Aorta (tissue), 5 donors: ENCODE measurements at regions not wholly inside any gene's neighbourhood (a gene's known extent, or its start where the extent isn't known, plus 50 kb on each side); places are given as distances from the start of the nearest gene placed in this dataset.

ENCODE experiments used
- ATAC-seq: fragments of 200-7000 bp; cut with Tn5 transposase; one replicate; pipeline ENCODE4 v1.9.1; 2022; ENCODE audit warnings: moderate library complexity; ENCODE audit not compliant: low FRiP score
- DNase-seq, 2 donors: peaks; one replicate each; pipeline ENCODE4 v3.0.0-alpha.2; 2020
- H3K27ac ChIP-seq, 2 donors: one replicate each; pipeline ENCODE4 v1.5.1; 2013; ENCODE audit warnings: low read length in 2 of 2, mild to moderate bottlenecking in 2 of 2, moderate library complexity in 2 of 2, control low read depth in 1 of 2, inconsistent platforms in 1 of 2, low read depth in 1 of 2
- H3K27me3 ChIP-seq, 2 donors: one replicate each; pipeline ENCODE4 v1.6.1; 2013; ENCODE audit warnings: control low read depth in 1 of 2, low read length in 1 of 2, mild to moderate bottlenecking in 1 of 2, moderate library complexity in 1 of 2; ENCODE audit not compliant: insufficient read depth in 2 of 2, control insufficient read depth in 1 of 2
- H3K36me3 ChIP-seq, 2 donors: one replicate each; pipeline ENCODE4 v1.6.1; 2013; ENCODE audit warnings: control low read depth in 1 of 2, low read length in 1 of 2, mild to moderate bottlenecking in 1 of 2; ENCODE audit not compliant: insufficient read depth in 2 of 2, control insufficient read depth in 1 of 2
- H3K4me1 ChIP-seq, 2 donors: one replicate each; pipeline ENCODE4 v1.6.1; 2013; ENCODE audit warnings: low read length in 2 of 2, control low read depth in 1 of 2, mild to moderate bottlenecking in 1 of 2, moderate library complexity in 1 of 2; ENCODE audit not compliant: insufficient read depth in 2 of 2, control insufficient read depth in 1 of 2
- H3K4me3 ChIP-seq, 2 donors: one replicate each; pipeline ENCODE4 v1.5.1; 2013; ENCODE audit warnings: low read length in 2 of 2, control low read depth in 1 of 2, mild to moderate bottlenecking in 1 of 2
- H3K9me3 ChIP-seq: one replicate; pipeline ENCODE4 v1.6.1; 2013; ENCODE audit warnings: mild to moderate bottlenecking, low read length; ENCODE audit not compliant: control insufficient read depth
- WGBS, 2 donors: extraction: QIAGEN DNeasy Blood & Tissue Kit; methylation state at CpG; one replicate each; pipeline ENCODE4 v1.1.7; 2013; 5-methylcytosine and 5-hydroxymethylcytosine counted together
- intact Hi-C, 2 donors: fragments of 100-400 bp; cut with DNase I; formaldehyde crosslinking; loops; one replicate each; pipeline versions ENCODE4 v1.14.2 to v1.15.0; 2022
- donor health status: healthy with polysubstance abuse.
- donor health status: Bipolar disorder and iron deficiency.
- donor health status: DM: no; HTN: no; CAD: no.
- donor health status: DM: no; HTN: no; CAD: no.
- donor health status: DM: yes; HTN: yes; CAD: no.

DNA sequence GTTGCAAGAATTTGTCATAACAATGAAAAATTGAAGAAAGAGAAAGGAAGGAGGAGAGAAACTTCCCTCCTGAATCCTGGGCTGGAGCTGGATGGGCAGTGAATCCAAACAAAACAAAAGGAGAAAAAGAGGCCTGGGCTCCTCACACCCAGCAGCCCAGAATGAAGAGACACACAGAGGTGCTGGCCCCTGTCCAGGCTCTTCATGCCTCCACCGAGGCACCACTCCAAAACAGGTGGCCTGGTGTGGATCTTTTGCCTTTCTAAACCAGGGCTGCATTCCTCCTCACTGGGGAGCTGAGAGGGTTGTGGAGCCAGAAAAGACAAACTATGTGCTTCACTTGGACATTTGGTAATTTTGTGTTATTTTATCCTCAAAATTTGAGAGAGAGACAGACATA, 76.0 kb downstream of the FAM124B start:
- Histone ChIP-seq H3K9me3 (no peaks in the 10 kb centered on the region), H3K36me3 (no peaks in the 10 kb centered on the region), H3K27ac (no peak overlapping the region), H3K4me3 (no peak overlapping the region), H3K27me3 (no peaks in the 10 kb centered on the region), H3K4me1 (no peaks in the 10 kb centered on the region)
- no peak for ATAC-seq
- WGBS, 2 donors: 48 to 53% methylated on average over 1 of the region's 1 CpG
- intact Hi-C loops: no loop called here
- DNase-seq: no peak

DNA sequence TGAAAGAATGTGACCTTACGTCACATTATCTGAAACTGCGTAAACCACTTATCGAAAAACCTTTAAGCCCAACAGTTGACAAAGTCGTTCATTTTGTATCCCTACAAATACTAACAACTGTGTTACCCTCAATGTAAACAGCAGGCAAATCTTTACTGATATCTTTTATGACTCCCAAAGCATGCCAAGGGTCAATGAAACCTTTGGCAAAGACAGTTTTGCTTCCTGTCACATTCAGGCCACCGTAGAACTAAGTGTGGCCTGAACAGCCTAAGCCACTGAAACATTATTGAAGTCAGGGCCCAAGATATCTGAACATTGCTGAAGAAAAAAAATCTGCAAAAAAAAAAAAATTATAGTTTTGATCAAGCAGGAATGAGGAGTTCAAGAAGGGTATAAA, 77.3 kb downstream of the FAM124B start:
- Histone ChIP-seq H3K27me3 (no peaks in the 10 kb centered on the region), H3K4me1 (no peaks in the 10 kb centered on the region), H3K36me3 (no peaks in the 10 kb centered on the region), H3K9me3 (no peaks in the 10 kb centered on the region), H3K27ac (no peak overlapping the region), H3K4me3 (no peak overlapping the region)
- WGBS, 2 donors: 88 to 94% methylated on average over 5 of the region's 5 CpGs
- intact Hi-C loops: no loop called here
- DNase-seq (no peak), ATAC-seq (no peak)

DNA sequence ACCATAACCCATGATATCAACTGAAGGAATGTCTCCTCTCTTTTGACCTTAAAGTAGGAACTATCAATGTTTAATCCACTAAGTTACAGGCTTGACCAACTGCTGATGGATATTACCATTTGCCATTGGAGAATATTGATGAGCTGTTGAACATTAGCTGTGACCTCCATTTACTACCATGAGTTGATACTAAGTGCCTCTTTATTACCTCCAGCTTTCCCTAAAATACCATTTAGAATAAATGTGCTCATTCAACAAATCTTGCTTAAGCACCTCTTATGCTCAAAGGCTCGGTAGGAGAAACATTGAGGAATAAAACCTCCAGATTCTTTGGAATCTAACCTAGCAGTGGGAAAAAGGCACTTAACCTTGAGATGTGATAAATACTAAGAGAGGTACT, 81.2 kb downstream of the FAM124B start:
- DNase-seq: no peak
- Histone ChIP-seq H3K27me3 (no peaks in the 10 kb centered on the region), H3K27ac (no peak overlapping the region), H3K4me1 (no peaks in the 10 kb centered on the region), H3K36me3 (no peaks in the 10 kb centered on the region), H3K9me3 (no peaks in the 10 kb centered on the region), H3K4me3 (no peak overlapping the region)
- WGBS, 2 donors: 73 to 85% methylated on average over 1 of the region's 1 CpG
- intact Hi-C loops: no loop called here
- ATAC-seq: no peak

DNA sequence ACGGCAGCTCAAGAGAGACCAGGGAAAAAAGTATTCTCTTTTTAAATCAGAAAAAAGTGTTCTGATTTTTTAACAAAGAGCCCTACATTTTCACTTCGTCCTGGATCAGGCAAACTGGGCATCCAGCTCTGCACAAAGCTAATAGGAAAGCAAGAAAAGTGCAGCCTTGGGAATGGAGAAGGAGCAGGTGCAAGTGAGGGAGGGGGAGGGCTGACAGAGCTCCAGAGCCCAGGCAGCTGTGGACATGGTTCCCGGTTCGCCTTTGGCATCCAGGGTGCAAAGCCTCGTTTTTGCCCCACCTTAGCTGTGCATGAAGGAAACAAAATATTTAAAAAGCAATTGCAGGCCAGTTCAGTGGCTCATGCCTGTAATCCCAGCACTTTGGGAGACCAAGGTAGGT, 82.2 kb downstream of the FAM124B start:
- Histone ChIP-seq H3K27me3 (no peaks in the 10 kb centered on the region), H3K4me3 (no peak overlapping the region), H3K9me3 (no peaks in the 10 kb centered on the region), H3K27ac (no peak overlapping the region), H3K4me1 (no peaks in the 10 kb centered on the region), H3K36me3 (no peaks in the 10 kb centered on the region)
- 63 to 64% methylated on average over 5 of the region's 5 CpGs for WGBS, 2 donors
- ATAC-seq (no peak), DNase-seq (no peak)
- intact Hi-C loops: no loop called here

DNA sequence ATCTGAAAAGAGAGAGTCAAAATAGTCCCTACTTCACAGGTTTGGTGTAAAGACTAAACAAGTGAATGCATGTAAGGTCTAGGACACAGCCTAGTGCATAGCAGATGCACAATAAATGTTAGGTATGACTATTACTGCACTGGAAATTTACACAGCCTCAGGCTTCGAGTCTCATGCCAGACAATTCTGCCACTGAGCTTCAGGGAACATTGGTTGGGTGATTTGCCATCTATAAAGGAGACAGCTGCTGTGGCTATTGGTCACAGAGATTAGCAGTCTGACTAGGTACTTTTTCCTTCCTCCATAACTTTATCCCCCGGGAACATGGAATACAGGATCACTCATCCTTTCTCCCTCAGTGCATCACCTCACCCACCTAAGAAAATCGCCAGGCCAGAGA, 89.2 kb downstream of the FAM124B start:
- Histone ChIP-seq H3K4me3 (no peak overlapping the region), H3K27ac (no peak overlapping the region), H3K27me3 (no peaks in the 10 kb centered on the region), H3K36me3 (no peaks in the 10 kb centered on the region), H3K4me1 (no peaks in the 10 kb centered on the region), H3K9me3 (peaks cover 2% of the 10 kb centered on the region)
- WGBS, 2 donors: 70 to 80% methylated on average over 3 of the region's 3 CpGs
- ATAC-seq (no peak), DNase-seq (no peak)
- intact Hi-C loops: no loop called here

DNA sequence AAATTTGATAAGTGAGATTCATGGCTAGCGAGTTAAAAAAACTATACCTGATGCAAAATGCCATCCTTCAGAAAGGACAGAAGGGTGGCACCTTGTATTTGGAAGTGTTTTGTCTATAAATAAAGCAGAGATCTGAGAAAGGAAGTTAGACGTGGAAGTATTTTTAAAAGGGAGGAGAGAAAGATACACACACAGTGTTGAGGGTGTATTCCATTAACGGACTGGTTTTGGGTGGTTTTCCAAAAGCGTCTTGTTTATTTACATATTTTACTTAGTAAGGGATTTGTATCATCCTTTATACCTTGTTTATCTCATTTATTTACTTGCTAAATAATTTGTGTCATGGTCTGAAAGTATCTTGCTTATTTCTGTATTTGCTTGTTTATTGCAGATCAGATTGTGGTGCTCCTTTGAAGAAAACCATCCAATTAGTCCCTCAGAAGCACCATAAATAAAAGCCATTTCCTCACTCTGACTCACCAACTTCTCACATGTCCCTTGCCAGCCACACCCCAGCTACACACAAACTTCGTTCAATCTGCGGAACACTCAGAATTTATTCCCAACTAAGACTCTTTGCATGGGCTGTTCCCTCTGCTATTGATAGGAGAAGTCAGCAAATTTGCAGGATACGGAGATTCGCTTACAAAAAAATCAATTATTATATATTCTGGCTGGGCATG, 90.8 kb downstream of the FAM124B start:
- Histone ChIP-seq H3K36me3 (no peaks in the 10 kb centered on the region), H3K27me3 (no peaks in the 10 kb centered on the region), H3K4me3 (no peak overlapping the region), H3K9me3 (peaks cover 2% of the 10 kb centered on the region), H3K4me1 (no peaks in the 10 kb centered on the region), H3K27ac (no peak overlapping the region)
- 72% methylated on average over 8 of the region's 8 CpGs for WGBS, 2 donors
- no peak for ATAC-seq
- DNase-seq: no peak
- intact Hi-C loops: no loop called here

DNA sequence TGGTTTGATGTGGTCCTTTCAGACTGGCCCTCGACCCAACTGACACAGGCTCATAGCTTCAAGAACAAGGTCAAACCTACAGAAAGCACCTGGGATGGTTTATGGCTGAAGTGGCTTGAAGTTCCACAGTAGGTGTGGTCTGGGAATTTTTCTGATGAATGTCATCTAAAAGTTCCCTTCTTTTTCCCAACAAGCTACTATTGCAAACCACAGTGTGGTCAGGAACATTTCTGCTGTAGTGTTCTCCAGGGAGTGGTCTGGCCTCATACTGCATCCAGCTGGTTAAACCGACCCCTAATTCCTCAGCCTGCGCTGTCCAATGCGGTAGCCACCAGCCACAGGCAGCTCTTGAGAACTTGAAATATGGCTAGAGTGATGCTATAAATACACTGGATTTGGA, 92.7 kb downstream of the FAM124B start:
- Histone ChIP-seq H3K27ac (no peak overlapping the region), H3K9me3 (peaks cover 2% of the 10 kb centered on the region), H3K4me3 (no peak overlapping the region), H3K36me3 (no peaks in the 10 kb centered on the region), H3K4me1 (no peaks in the 10 kb centered on the region), H3K27me3 (no peaks in the 10 kb centered on the region)
- DNase-seq: no peak
- intact Hi-C loops: no loop called here
- WGBS, 2 donors: 35 to 62% methylated on average over 4 of the region's 4 CpGs
- ATAC-seq: no peak

DNA sequence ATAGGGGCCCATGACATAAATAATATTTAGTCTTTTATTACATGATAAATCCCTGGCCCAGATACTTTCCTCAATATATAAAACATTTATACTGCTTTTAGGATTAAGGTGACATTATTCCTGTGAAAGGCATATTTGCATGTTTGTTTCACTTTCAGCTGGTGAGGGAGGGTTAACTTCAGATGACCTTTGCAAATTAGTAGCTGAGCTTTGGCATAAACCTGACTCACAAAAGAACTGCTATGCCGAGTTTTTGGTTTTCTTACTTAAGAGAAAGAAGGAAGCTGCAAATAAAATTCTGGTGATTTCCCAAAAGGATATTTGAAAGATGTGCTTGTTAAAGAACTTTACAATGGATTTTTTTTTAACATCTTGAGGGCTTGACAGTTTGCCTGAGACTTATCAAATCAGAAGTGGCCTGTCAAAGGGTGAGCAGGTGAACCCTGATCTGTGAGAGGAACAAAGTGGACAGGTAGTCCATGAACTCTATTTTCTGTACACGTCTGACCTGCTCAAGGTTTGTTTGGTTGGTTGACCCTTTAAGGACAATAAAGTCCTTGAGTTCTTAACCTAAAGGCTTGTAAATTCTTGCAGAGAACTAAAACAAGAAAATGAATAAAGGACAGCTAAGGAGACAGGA, 93.5 kb downstream of the FAM124B start:
- Histone ChIP-seq H3K27me3 (no peaks in the 10 kb centered on the region), H3K9me3 (peaks cover 2% of the 10 kb centered on the region), H3K36me3 (no peaks in the 10 kb centered on the region), H3K27ac (no peak overlapping the region), H3K4me1 (no peaks in the 10 kb centered on the region), H3K4me3 (no peak overlapping the region)
- intact Hi-C loops: no loop called here
- 70 to 71% methylated on average over 2 of the region's 2 CpGs for WGBS, 2 donors
- ATAC-seq: no peak
- DNase-seq: no peak

DNA sequence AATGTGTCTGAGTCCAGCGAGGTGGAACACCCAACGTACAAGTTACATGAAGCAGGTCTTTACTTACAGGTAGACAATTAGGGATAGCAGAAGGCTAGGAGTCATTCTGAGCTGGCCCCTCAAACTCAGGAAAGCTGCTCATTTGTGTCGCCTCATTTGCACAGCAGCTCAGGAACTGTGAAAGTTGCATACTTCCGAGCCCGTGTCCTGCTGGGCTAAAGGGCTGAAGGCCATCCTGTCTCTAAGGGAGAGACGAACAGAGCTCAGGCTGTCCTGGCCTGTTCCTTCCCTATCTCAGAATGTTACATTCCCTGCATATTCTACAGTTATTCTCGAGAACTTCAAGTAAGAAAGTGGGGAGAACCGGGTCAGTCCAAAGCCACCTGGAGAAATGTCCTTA, 99.0 kb downstream of the FAM124B start:
- Histone ChIP-seq H3K4me3 (no peak overlapping the region), H3K9me3 (no peaks in the 10 kb centered on the region), H3K4me1 (no peaks in the 10 kb centered on the region), H3K36me3 (no peaks in the 10 kb centered on the region), H3K27ac (no peak overlapping the region), H3K27me3 (no peaks in the 10 kb centered on the region)
- ATAC-seq (no peak), DNase-seq (no peak)
- intact Hi-C loops: no loop called here
- WGBS, 2 donors: 83 to 86% methylated on average over 8 of the region's 8 CpGs
